PFSK-1 (cell line): ENCODE measurements at regions not wholly inside any gene's neighbourhood (a gene's known extent, or its start where the extent isn't known, plus 50 kb on each side); places are given as distances from the start of the nearest gene placed in this dataset.

Experiments used
- FOXP2 ChIP-seq: optimal IDR thresholded peaks from 2 replicates; pipeline ENCODE3; 2011; ENCODE audit warnings: borderline replicate concordance, control low read depth, inconsistent platforms; ENCODE audit not compliant: insufficient read depth; ENCODE audit errors: extremely low read length, extremely low read depth
- POLR2AphosphoS5 ChIP-seq: IDR thresholded peaks from 2 replicates; pipeline ENCODE4 v1.6.1; 2012; ENCODE audit warnings: low read depth, mild to moderate bottlenecking, control low read depth, low read length, moderate library complexity
- REST ChIP-seq, 2 experiments: IDR thresholded peaks; 2 replicates each; pipeline versions ENCODE4 v1.6.1 to v1.8.0; 2011 to 2012; ENCODE audit warnings: low read depth in 2 of 2, low read length in 2 of 2, control low read depth in 1 of 2, inconsistent platforms in 1 of 2, mild to moderate bottlenecking in 1 of 2, moderate library complexity in 1 of 2; ENCODE audit not compliant: insufficient read depth in 1 of 2
- SIN3A ChIP-seq: IDR thresholded peaks from 2 replicates; pipeline ENCODE4 v1.6.1; 2012; ENCODE audit warnings: mild to moderate bottlenecking, low read length, moderate library complexity, borderline replicate concordance; ENCODE audit not compliant: insufficient read depth
- TAF1 ChIP-seq: IDR thresholded peaks from 2 replicates; pipeline ENCODE4 v1.6.1; 2012; ENCODE audit warnings: low read length, control low read depth, borderline replicate concordance; ENCODE audit not compliant: insufficient read depth

GRCh38 chr13:65971541-65971940, 1258.6 kb downstream of the PCDH9 start:
- TF ChIP-seq SIN3A (no peak), REST (IDR thresholded peaks at IDR 0.05; ENCODE audit: insufficient read depth in 1 of 2, low read depth in 2 of 2, low read length in 2 of 2) (no peak), TAF1 (no peak), POLR2AphosphoS5 (no peak)

GRCh38 chr13:65966991-65967451, 1263.1 kb downstream of the PCDH9 start:
- TF ChIP-seq TAF1 (no peak), SIN3A (no peak), REST (IDR thresholded peaks at IDR 0.05; ENCODE audit: insufficient read depth in 1 of 2, low read depth in 2 of 2, low read length in 2 of 2) (no peak), FOXP2 (no peak), POLR2AphosphoS5 (no peak)

GRCh38 chr13:65965501-65965900, 1264.6 kb downstream of the PCDH9 start:
- TF ChIP-seq TAF1 (no peak), REST (IDR thresholded peaks at IDR 0.05; ENCODE audit: insufficient read depth in 1 of 2, low read depth in 2 of 2, low read length in 2 of 2) (no peak), POLR2AphosphoS5 (no peak), SIN3A (no peak), FOXP2 (no peak)

GRCh38 chr13:65964672-65965071, 1265.5 kb downstream of the PCDH9 start:
- no peak for TF ChIP-seq FOXP2

GRCh38 chr13:65959305-65959704, 1270.8 kb downstream of the PCDH9 start:
- TF ChIP-seq SIN3A (no peak), REST (IDR thresholded peaks at IDR 0.05; ENCODE audit: insufficient read depth in 1 of 2, low read depth in 2 of 2, low read length in 2 of 2) (no peak)

GRCh38 chr13:65946387-65946786, 1283.7 kb downstream of the PCDH9 start:
- no peak for TF ChIP-seq SIN3A
- no peak for TF ChIP-seq FOXP2
- TF ChIP-seq POLR2AphosphoS5, result no peak
- no peak for TF ChIP-seq REST (IDR thresholded peaks at IDR 0.05; ENCODE audit: insufficient read depth in 1 of 2, low read depth in 2 of 2, low read length in 2 of 2)
- no peak for TF ChIP-seq TAF1
